Progenitor cell of endocrine pancreas (in vitro differentiated cells): ENCODE measurements at regions not wholly inside any gene's neighbourhood (a gene's known extent, or its start where the extent isn't known, plus 50 kb on each side); places are given as distances from the start of the nearest gene placed in this dataset.

Experiments used
- DNase-seq: peaks from one replicate; pipeline ENCODE4 v3.0.0; 2021; ENCODE audit warnings: low spot score; ENCODE audit not compliant: unreplicated experiment
- H3K27ac Mint-ChIP-seq: 2 replicates; pipeline ENCODE4 v1.8.0; 2021; ENCODE audit warnings: mild to moderate bottlenecking, moderate library complexity, mixed read lengths
- H3K27me3 Mint-ChIP-seq: 2 replicates; pipeline ENCODE4 v1.8.0; 2021; ENCODE audit warnings: mixed read lengths
- H3K36me3 Mint-ChIP-seq: 2 replicates; pipeline ENCODE4 v1.8.0; 2022; ENCODE audit warnings: mixed read lengths; ENCODE audit not compliant: insufficient read depth
- H3K4me1 Mint-ChIP-seq: 2 replicates; pipeline ENCODE4 v1.8.0; 2021; ENCODE audit warnings: low read depth, mixed read lengths
- H3K4me3 Mint-ChIP-seq: 2 replicates; pipeline ENCODE4 v1.8.0; 2021; ENCODE audit warnings: low read depth, mild to moderate bottlenecking, moderate library complexity, mixed read lengths
- H3K9me3 Mint-ChIP-seq: 2 replicates; pipeline ENCODE4 v1.8.0; 2021; ENCODE audit warnings: low read depth, mixed read lengths
- CTCF ChIP-seq: fragments of 200-600 bp; sonication (generic); IDR thresholded peaks from one replicate; pipeline ENCODE4 v1.5.0; 2021; ENCODE audit warnings: antibody characterized with exemption, mild to moderate bottlenecking; ENCODE audit not compliant: unreplicated experiment

GRCh38 chr1:25099343-25099951 is 132.9 kb downstream of the SYF2 start:
- Mint-ChIP-seq H3K27ac (no peak overlapping the region), H3K4me3 (no peak overlapping the region), H3K27me3 (peaks cover 39% of the 10 kb centered on the region), H3K9me3 (no peaks in the 10 kb centered on the region), H3K36me3 (peaks cover 1% of the 10 kb centered on the region), H3K4me1 (peaks cover 3% of the 10 kb centered on the region)
- no peak for DNase-seq
- TF ChIP-seq CTCF: no peak

GRCh38 chr1:25098717-25099116 is 133.6 kb downstream of the SYF2 start:
- Mint-ChIP-seq H3K9me3 (no peaks in the 10 kb centered on the region), H3K4me3 (no peak overlapping the region)

GRCh38 chr1:25096307-25097150 is 135.8 kb downstream of the SYF2 start:
- peaks cover 3% of the 10 kb centered on the region for H3K4me1 Mint-ChIP-seq
- no peak for DNase-seq
- H3K27me3 Mint-ChIP-seq: peaks cover 26% of the 10 kb centered on the region
- TF ChIP-seq CTCF: no peak
- H3K4me3 Mint-ChIP-seq: no peak overlapping the region
- peaks cover 1% of the 10 kb centered on the region for H3K36me3 Mint-ChIP-seq
- no peak overlapping the region for H3K27ac Mint-ChIP-seq
- no peaks in the 10 kb centered on the region for H3K9me3 Mint-ChIP-seq

More at GRCh38 chr1:25098717-25099116, 133.6 kb downstream of the SYF2 start:
- H3K36me3 Mint-ChIP-seq: peaks cover 1% of the 10 kb centered on the region
- no peak for TF ChIP-seq CTCF
- no peak for DNase-seq
- H3K27ac Mint-ChIP-seq: no peak overlapping the region
- peaks cover 3% of the 10 kb centered on the region for H3K4me1 Mint-ChIP-seq
- H3K27me3 Mint-ChIP-seq: peaks cover 33% of the 10 kb centered on the region

GRCh38 chr1:25095635-25096200 is 136.6 kb downstream of the SYF2 start:
- TF ChIP-seq CTCF: no peak
- Mint-ChIP-seq H3K36me3 (peaks cover 1% of the 10 kb centered on the region), H3K27ac (no peak overlapping the region), H3K9me3 (no peaks in the 10 kb centered on the region), H3K4me3 (no peak overlapping the region), H3K27me3 (peaks cover 25% of the 10 kb centered on the region), H3K4me1 (peaks cover 3% of the 10 kb centered on the region)
- DNase-seq: no peak

- H3K27me3 Mint-ChIP-seq: peaks cover 25% of the 10 kb centered on the region
- no peak overlapping the region for H3K4me3 Mint-ChIP-seq
- H3K36me3 Mint-ChIP-seq: peaks cover 1% of the 10 kb centered on the region
- DNase-seq: no peak
- no peak for TF ChIP-seq CTCF
- peaks cover 3% of the 10 kb centered on the region for H3K4me1 Mint-ChIP-seq
- H3K27ac Mint-ChIP-seq: no peak overlapping the region
- H3K9me3 Mint-ChIP-seq: no peaks in the 10 kb centered on the region
Observed at GRCh38 chr1:25094995-25095394, 137.3 kb downstream of the SYF2 start.
